Body of pancreas (tissue), 4 donors: ENCODE measurements at regions not wholly inside any gene's neighbourhood (a gene's known extent, or its start where the extent isn't known, plus 50 kb on each side); places are given as distances from the start of the nearest gene placed in this dataset.

Experiments used
- ATAC-seq: fragments of 150-250 bp; one replicate; pipeline ENCODE4 v1.9.1; 2016
- DNase-seq, 4 donors: peaks; one replicate each; pipeline ENCODE4 v3.0.0-alpha.2; 2019
- H3K27ac ChIP-seq, 4 donors: fragments of 200-600 bp; sonication (generic); 1 replicate in 3 of 4; 2 replicates in 1 of 4; pipeline versions ENCODE4 v1.5.1 to v1.6.1; 2016 to 2019; ENCODE audit warnings: mild to moderate bottlenecking in 1 of 4, mixed read lengths in 1 of 4, moderate library complexity in 1 of 4
- H3K27me3 ChIP-seq, 2 donors: fragments of 200-600 bp; sonication (generic); one replicate each; pipeline ENCODE4 v1.6.0; 2016; ENCODE audit warnings: mild to moderate bottlenecking in 1 of 2
- H3K36me3 ChIP-seq, 2 donors: fragments of 200-600 bp; sonication (generic); replicated peaks in 1 of 2; 2 replicates each; pipeline ENCODE4 v1.5.1; 2016; ENCODE audit warnings: low read depth in 2 of 2; ENCODE audit not compliant: insufficient read depth in 1 of 2
- H3K4me1 ChIP-seq: fragments of 200-600 bp; sonication (generic); one replicate; pipeline ENCODE4 v1.6.0; 2016
- H3K4me3 ChIP-seq, 2 donors: fragments of 200-600 bp; sonication (generic); 1 replicate in 1 of 2; 2 replicates in 1 of 2; pipeline ENCODE4 v1.5.1; 2016 to 2019
- H3K9me3 ChIP-seq, 3 donors: fragments of 200-600 bp; sonication (generic); 1 replicate in 2 of 3; 2 replicates in 1 of 3; pipeline ENCODE4 v1.5.1; 2016
- CTCF ChIP-seq, 7 experiments: fragments of 450-650 bp in 4 of 7; fragments of 200-600 bp in 3 of 7; sonication (generic) in 3 of 7; IDR thresholded peaks; one replicate each; pipeline ENCODE4 v1.5.1; 2016 to 2019; ENCODE audit warnings: antibody characterized with exemption in 7 of 7
- POLR2A ChIP-seq, 3 donors: fragments of 450-650 bp; IDR thresholded peaks; one replicate each; pipeline ENCODE4 v1.6.1; 2016; ENCODE audit warnings: antibody characterized with exemption in 3 of 3, mild to moderate bottlenecking in 2 of 3
- WGBS, 2 donors: methylation state at CpG; one replicate each; pipeline ENCODE4 v1.1.5; 2017; 5-methylcytosine and 5-hydroxymethylcytosine counted together
- intact Hi-C: fragments of 100-400 bp; cut with DNase I; formaldehyde crosslinking; loops from one replicate; pipeline ENCODE4 v1.15.1; 2023

GRCh38 chr14:81980601-81981306, 447.1 kb upstream of the SEL1L start:
- intact Hi-C loops: no loop called here

GRCh38 chr14:81981307-81981675, 447.6 kb upstream of the SEL1L start:
- Histone ChIP-seq H3K27me3 (no peaks in the 10 kb centered on the region), H3K9me3 (no peaks in the 10 kb centered on the region), H3K36me3 (no peaks in the 10 kb centered on the region), H3K4me1 (no peaks in the 10 kb centered on the region), H3K4me3 (no peak overlapping the region), H3K27ac (no peak overlapping the region)
- ATAC-seq (no peak), DNase-seq (no peak)
- intact Hi-C loops: no loop called here
- 52 to 61% methylated on average over 5 of the region's 5 CpGs for WGBS, 2 donors
- no peak for TF ChIP-seq POLR2A (IDR thresholded peaks at IDR 0.05)
- no peak for TF ChIP-seq CTCF (IDR thresholded peaks at IDR 0.05)

More at GRCh38 chr14:81980601-81981306, 447.1 kb upstream of the SEL1L start:
- TF ChIP-seq POLR2A (IDR thresholded peaks at IDR 0.05): no peak
- TF ChIP-seq CTCF (IDR thresholded peaks at IDR 0.05): no peak
- H3K4me3 ChIP-seq: no peak overlapping the region
- DNase-seq (peak in 1 of 4 donors; percentile 5), ATAC-seq (no peak)
- H3K27ac ChIP-seq: no peak overlapping the region
- H3K9me3 ChIP-seq: no peaks in the 10 kb centered on the region
- H3K27me3 ChIP-seq: no peaks in the 10 kb centered on the region
- WGBS, 2 donors: 44 to 50% methylated on average over 4 of the region's 4 CpGs
- no peaks in the 10 kb centered on the region for H3K36me3 ChIP-seq
- no peaks in the 10 kb centered on the region for H3K4me1 ChIP-seq

- DNase-seq (no peak), ATAC-seq (no peak)
- intact Hi-C loops: no loop called here
- H3K27ac ChIP-seq: no peak overlapping the region
- 67 to 77% methylated on average over 4 of the region's 4 CpGs for WGBS, 2 donors
- no peaks in the 10 kb centered on the region for H3K36me3 ChIP-seq
- H3K9me3 ChIP-seq: no peaks in the 10 kb centered on the region
- no peaks in the 10 kb centered on the region for H3K27me3 ChIP-seq
- no peaks in the 10 kb centered on the region for H3K4me1 ChIP-seq
- H3K4me3 ChIP-seq: no peak overlapping the region
- TF ChIP-seq CTCF (IDR thresholded peaks at IDR 0.05): no peak
- no peak for TF ChIP-seq POLR2A (IDR thresholded peaks at IDR 0.05)
Measured at GRCh38 chr14:81982046-81982445, 448.4 kb upstream of the SEL1L start.

GRCh38 chr14:81986005-81986404, 452.4 kb upstream of the SEL1L start:
- no peak for TF ChIP-seq POLR2A (IDR thresholded peaks at IDR 0.05)
- TF ChIP-seq CTCF (IDR thresholded peaks at IDR 0.05): no peak
- DNase-seq (no peak), ATAC-seq (no peak)
- H3K9me3 ChIP-seq: no peaks in the 10 kb centered on the region
- no peak overlapping the region for H3K4me3 ChIP-seq
- intact Hi-C loops: no loop called here
- no peak overlapping the region for H3K27ac ChIP-seq
- H3K36me3 ChIP-seq: no peaks in the 10 kb centered on the region
- no peaks in the 10 kb centered on the region for H3K27me3 ChIP-seq
- no peaks in the 10 kb centered on the region for H3K4me1 ChIP-seq

GRCh38 chr14:81989211-81989610, 455.6 kb upstream of the SEL1L start:
- Histone ChIP-seq H3K9me3 (no peaks in the 10 kb centered on the region), H3K36me3 (no peaks in the 10 kb centered on the region), H3K4me1 (no peaks in the 10 kb centered on the region), H3K27ac (no peak overlapping the region), H3K27me3 (no peaks in the 10 kb centered on the region), H3K4me3 (no peak overlapping the region)
- DNase-seq (no peak), ATAC-seq (no peak)
- 65 to 67% methylated on average over 3 of the region's 3 CpGs for WGBS, 2 donors
- TF ChIP-seq CTCF (IDR thresholded peaks at IDR 0.05) (no peak), POLR2A (IDR thresholded peaks at IDR 0.05) (no peak)
- intact Hi-C loops: no loop called here
